Liver (tissue), 7 donors: ENCODE measurements at regions not wholly inside any gene's neighbourhood (a gene's known extent, or its start where the extent isn't known, plus 50 kb on each side); places are given as distances from the start of the nearest gene placed in this dataset.

Experiments
- DNase-seq: peaks from one replicate; pipeline ENCODE4 v3.0.0-alpha.2; 2017; ENCODE audit warnings: low spot score
- H3K27ac ChIP-seq, 2 donors: one replicate each; pipeline ENCODE4 v1.7.0; 2013; ENCODE audit warnings: inconsistent platforms in 2 of 2, low read length in 2 of 2, control low read depth in 1 of 2, low read depth in 1 of 2, mild to moderate bottlenecking in 1 of 2
- H3K27me3 ChIP-seq, 4 donors: one replicate each; pipeline versions ENCODE4 v1.6.1 to v1.7.0; 2013; ENCODE audit warnings: low read length in 3 of 4, inconsistent platforms in 1 of 4, mild to moderate bottlenecking in 1 of 4, moderate library complexity in 1 of 4; ENCODE audit not compliant: control insufficient read depth in 4 of 4, insufficient read depth in 4 of 4
- H3K36me3 ChIP-seq, 4 donors: one replicate each; pipeline versions ENCODE4 v1.6.1 to v1.7.0; 2013; ENCODE audit warnings: low read length in 3 of 4, mild to moderate bottlenecking in 3 of 4, low read depth in 1 of 4, moderate library complexity in 1 of 4; ENCODE audit not compliant: control insufficient read depth in 4 of 4, insufficient read depth in 3 of 4
- H3K4me1 ChIP-seq, 4 donors: one replicate each; pipeline versions ENCODE4 v1.6.1 to v1.7.0; 2013; ENCODE audit warnings: low read length in 3 of 4, mild to moderate bottlenecking in 3 of 4, moderate library complexity in 1 of 4; ENCODE audit not compliant: control insufficient read depth in 4 of 4, insufficient read depth in 4 of 4
- H3K4me3 ChIP-seq, 3 donors: one replicate each; pipeline versions ENCODE4 v1.6.1 to v1.7.0; 2013; ENCODE audit warnings: low read length in 3 of 3, control low read depth in 1 of 3, low read depth in 1 of 3, mild to moderate bottlenecking in 1 of 3
- H3K9ac ChIP-seq, 2 donors: one replicate each; pipeline ENCODE4 v1.7.0; 2013; ENCODE audit warnings: low read length in 2 of 2, mild to moderate bottlenecking in 2 of 2, moderate library complexity in 2 of 2, control low read depth in 1 of 2, low read depth in 1 of 2
- H3K9me3 ChIP-seq, 4 donors: one replicate each; pipeline versions ENCODE4 v1.6.1 to v1.7.0; 2013; ENCODE audit warnings: low read length in 3 of 4; ENCODE audit not compliant: control insufficient read depth in 4 of 4
- ATF3 ChIP-seq: IDR thresholded peaks from 2 replicates; pipeline ENCODE4 v1.6.1; 2016; ENCODE audit warnings: antibody characterized with exemption
- EGR1 ChIP-seq, 2 donors: IDR thresholded peaks; 2 replicates each; pipeline ENCODE4 v1.6.1; 2016 to 2018; ENCODE audit warnings: antibody characterized with exemption in 2 of 2, low read depth in 2 of 2
- FOXA1 ChIP-seq: IDR thresholded peaks from 2 replicates; pipeline ENCODE4 v1.6.1; 2016; ENCODE audit warnings: antibody characterized with exemption
- FOXA2 ChIP-seq: IDR thresholded peaks from 2 replicates; pipeline ENCODE4 v1.6.1; 2016; ENCODE audit warnings: antibody characterized with exemption
- GABPA ChIP-seq, 2 donors: IDR thresholded peaks in 1 of 2; conservative IDR thresholded peaks in 1 of 2; 2 replicates each; pipeline ENCODE4 v1.6.1; 2016; ENCODE audit warnings: antibody characterized with exemption in 2 of 2, mild to moderate bottlenecking in 1 of 2, moderate library complexity in 1 of 2
- HNF4A ChIP-seq, 2 donors: conservative IDR thresholded peaks; 2 replicates each; pipeline ENCODE4 v1.6.1; 2016; ENCODE audit warnings: antibody characterized with exemption in 2 of 2, mild to moderate bottlenecking in 2 of 2
- HNF4G ChIP-seq: IDR thresholded peaks from 2 replicates; pipeline ENCODE4 v1.6.1; 2016; ENCODE audit warnings: antibody characterized with exemption
- JUND ChIP-seq, 2 donors: IDR thresholded peaks; 2 replicates each; pipeline ENCODE4 v1.6.1; 2016; ENCODE audit warnings: antibody characterized with exemption in 2 of 2
- MAX ChIP-seq: IDR thresholded peaks from 2 replicates; pipeline ENCODE4 v1.6.1; 2016; ENCODE audit warnings: antibody characterized with exemption
- NR2F2 ChIP-seq: IDR thresholded peaks from 2 replicates; pipeline ENCODE4 v1.6.1; 2016; ENCODE audit warnings: antibody characterized with exemption
- RAD21 ChIP-seq, 2 donors: IDR thresholded peaks; 2 replicates each; pipeline ENCODE4 v1.6.1; 2016; ENCODE audit warnings: antibody characterized with exemption in 2 of 2, mild to moderate bottlenecking in 2 of 2
- REST ChIP-seq: IDR thresholded peaks from 2 replicates; pipeline ENCODE4 v1.6.1; 2016; ENCODE audit warnings: antibody characterized with exemption, mild to moderate bottlenecking
- RXRA ChIP-seq, 2 donors: IDR thresholded peaks; 2 replicates each; pipeline ENCODE4 v1.6.1; 2017 to 2018; ENCODE audit warnings: antibody characterized with exemption in 2 of 2, mild to moderate bottlenecking in 1 of 2
- SP1 ChIP-seq: IDR thresholded peaks from 2 replicates; pipeline ENCODE4 v1.6.1; 2018; ENCODE audit warnings: antibody characterized with exemption, mild to moderate bottlenecking
- TAF1 ChIP-seq: conservative IDR thresholded peaks from 2 replicates; pipeline ENCODE4 v1.6.1; 2016; ENCODE audit warnings: antibody characterized with exemption, mild to moderate bottlenecking
- YY1 ChIP-seq: IDR thresholded peaks from 2 replicates; pipeline ENCODE4 v1.6.1; 2016; ENCODE audit warnings: antibody characterized with exemption, mild to moderate bottlenecking
- ZBTB33 ChIP-seq: IDR thresholded peaks from 2 replicates; pipeline ENCODE4 v1.6.1; 2016; ENCODE audit warnings: antibody characterized with exemption
- WGBS: extraction: QIAGEN DNeasy Blood & Tissue Kit; methylation state at CpG from one replicate; pipeline ENCODE4 v1.1.7; 2013; 5-methylcytosine and 5-hydroxymethylcytosine counted together
- donor health status: healthy.
- donor health status: healthy.
- donor health status: healthy.
- donor health status: healthy.

- WGBS, result 74% methylated on average over 4 of the region's 4 CpGs
Measured at GRCh38 chr14:97730706-97731105, 933.5 kb downstream of the VRK1 start.

GRCh38 chr14:97731800-97732199 is 934.6 kb downstream of the VRK1 start:
- TF ChIP-seq FOXA1 (no peak), EGR1 (IDR thresholded peaks at IDR 0.05; ENCODE audit: low read depth in 2 of 2) (no peak), ATF3 (no peak), RAD21 (IDR thresholded peaks at IDR 0.05) (no peak), ZBTB33 (no peak), GABPA (IDR thresholded peaks at IDR 0.05 in 1 of 2, conservative IDR thresholded peaks at IDR 0.05 in 1 of 2) (no peak), NR2F2 (no peak), HNF4G (no peak), YY1 (no peak), TAF1 (no peak), REST (no peak), FOXA2 (no peak), SP1 (no peak), HNF4A (conservative IDR thresholded peaks at IDR 0.05) (no peak), JUND (IDR thresholded peaks at IDR 0.05) (no peak), MAX (no peak)
- Histone ChIP-seq H3K9me3 (no peaks in the 10 kb centered on the region), H3K27ac (no peak overlapping the region), H3K9ac (no peak overlapping the region), H3K4me1 (no peaks in the 10 kb centered on the region), H3K36me3 (no peaks in the 10 kb centered on the region), H3K27me3 (no peaks in the 10 kb centered on the region), H3K4me3 (no peak overlapping the region)
- DNase-seq, result no peak
- WGBS, result 79% methylated on average over 2 of the region's 2 CpGs

More at GRCh38 chr14:97730706-97731105, 933.5 kb downstream of the VRK1 start:
- no peaks in the 10 kb centered on the region for H3K27me3 ChIP-seq
- H3K9ac ChIP-seq, result no peak overlapping the region
- no peak overlapping the region for H3K4me3 ChIP-seq
- DNase-seq, result no peak
- no peaks in the 10 kb centered on the region for H3K36me3 ChIP-seq
- no peaks in the 10 kb centered on the region for H3K4me1 ChIP-seq
- no peak for TF ChIP-seq MAX
- no peak for TF ChIP-seq RAD21 (IDR thresholded peaks at IDR 0.05)
- TF ChIP-seq EGR1 (IDR thresholded peaks at IDR 0.05; ENCODE audit: low read depth in 2 of 2), result no peak
- no peak for TF ChIP-seq ATF3
- no peak for TF ChIP-seq RXRA (IDR thresholded peaks at IDR 0.05)
- TF ChIP-seq REST, result no peak
- no peak for TF ChIP-seq HNF4G
- no peak overlapping the region for H3K27ac ChIP-seq
- no peaks in the 10 kb centered on the region for H3K9me3 ChIP-seq
